ENCODE measurements at regions not wholly inside any gene's neighbourhood (a gene's known extent, or its start where the extent isn't known, plus 50 kb on each side); places are given as distances from the start of the nearest gene placed in this dataset.

- H3K4me2 ChIP-seq (ENCODE audit: low read length) = no peak overlapping the region
- no peak overlapping the region for H3K4me3 ChIP-seq (ENCODE audit: low read depth, low read length)
- H2AFZ ChIP-seq (ENCODE audit: insufficient read depth, low read length, poor library complexity) = no peak overlapping the region
- H3K14ac ChIP-seq (ENCODE audit: low read length) = no peak overlapping the region
- no peaks in the 10 kb centered on the region for H3K9me3 ChIP-seq (ENCODE audit: insufficient read depth, low read depth, low read length)
- no peak overlapping the region for H4K12ac ChIP-seq (ENCODE audit: low read depth, low read length)
- H3K79me1 ChIP-seq (ENCODE audit: low read length) = peaks cover 5% of the 10 kb centered on the region
- peaks cover 4% of the 10 kb centered on the region in 2 experiments for H3K4me1 ChIP-seq (ENCODE audit: control insufficient read depth in 1 of 2, insufficient read depth in 2 of 2, low read length in 2 of 2)
- no peak overlapping the region for H3K18ac ChIP-seq (ENCODE audit: low read length)
- no CpG with 5 or more reads among the region's 7 CpGs for WGBS (ENCODE audit: extremely low coverage, insufficient coverage, insufficient read length)
- peak overlapping the region; percentile 77 for H2BK12ac ChIP-seq (ENCODE audit: low read length)
- H2AK5ac ChIP-seq (ENCODE audit: low read length) = no peak overlapping the region
- no peaks in the 10 kb centered on the region for H3K36me3 ChIP-seq (ENCODE audit: control insufficient read depth in 1 of 2, insufficient read depth in 2 of 2, low read length in 2 of 2)
- peak overlapping the region; percentile 44 for H2BK5ac ChIP-seq (ENCODE audit: low read depth, low read length, poor library complexity)
- no peaks in the 10 kb centered on the region for H3K27me3 ChIP-seq (ENCODE audit: insufficient read depth, low read length)
- no peak overlapping the region for H3K9ac ChIP-seq (ENCODE audit: low read length)
- peak overlapping the region; percentile 76 for H4K91ac ChIP-seq (ENCODE audit: low read depth, low read length)
- peak overlapping the region; percentile 33 for H2BK120ac ChIP-seq (ENCODE audit: insufficient read depth, low read length, poor library complexity)
- H4K8ac ChIP-seq (ENCODE audit: low read depth, low read length) = no peak overlapping the region
- no peak overlapping the region for H3K27ac ChIP-seq (ENCODE audit: low read depth, low read length)
- no peak overlapping the region for H3K4ac ChIP-seq (ENCODE audit: low read depth, low read length)
- no peak for DNase-seq
- no peak overlapping the region for H3K23ac ChIP-seq (ENCODE audit: low read length)
- no peaks in the 10 kb centered on the region for H3K79me2 ChIP-seq (ENCODE audit: control insufficient read depth, insufficient read depth, low read length, poor library complexity)
These were observed 701.3 kb downstream of the TNS3 start for GRCh38 chr7:46880508-46881196.

- H3K4me1 ChIP-seq (ENCODE audit: control insufficient read depth in 1 of 2, insufficient read depth in 2 of 2, low read length in 2 of 2) = peaks cover 4% of the 10 kb centered on the region in 2 experiments
- H3K14ac ChIP-seq (ENCODE audit: low read length) = no peak overlapping the region
- H3K79me2 ChIP-seq (ENCODE audit: control insufficient read depth, insufficient read depth, low read length, poor library complexity) = no peaks in the 10 kb centered on the region
- H4K8ac ChIP-seq (ENCODE audit: low read depth, low read length) = no peak overlapping the region
- H3K4me2 ChIP-seq (ENCODE audit: low read length) = no peak overlapping the region
- no peak overlapping the region for H3K4me3 ChIP-seq (ENCODE audit: low read depth, low read length)
- H2BK120ac ChIP-seq (ENCODE audit: insufficient read depth, low read length, poor library complexity) = no peak overlapping the region
- no peak overlapping the region for H4K12ac ChIP-seq (ENCODE audit: low read depth, low read length)
- H3K79me1 ChIP-seq (ENCODE audit: low read length) = peaks cover 3% of the 10 kb centered on the region
- DNase-seq = no peak
- no peak overlapping the region for H3K4ac ChIP-seq (ENCODE audit: low read depth, low read length)
- no peak overlapping the region for H2BK5ac ChIP-seq (ENCODE audit: low read depth, low read length, poor library complexity)
- H3K9me3 ChIP-seq (ENCODE audit: insufficient read depth, low read depth, low read length) = no peaks in the 10 kb centered on the region
- WGBS (ENCODE audit: extremely low coverage, insufficient coverage, insufficient read length) = no CpG with 5 or more reads among the region's 2 CpGs
- H3K9ac ChIP-seq (ENCODE audit: low read length) = no peak overlapping the region
- H3K36me3 ChIP-seq (ENCODE audit: control insufficient read depth in 1 of 2, insufficient read depth in 2 of 2, low read length in 2 of 2) = no peaks in the 10 kb centered on the region
- no peak overlapping the region for H2BK12ac ChIP-seq (ENCODE audit: low read length)
- no peak overlapping the region for H3K23ac ChIP-seq (ENCODE audit: low read length)
- H2AK5ac ChIP-seq (ENCODE audit: low read length) = no peak overlapping the region
- no peaks in the 10 kb centered on the region for H3K27me3 ChIP-seq (ENCODE audit: insufficient read depth, low read length)
- no peak overlapping the region for H3K27ac ChIP-seq (ENCODE audit: low read depth, low read length)
- H4K91ac ChIP-seq (ENCODE audit: low read depth, low read length) = no peak overlapping the region
- H2AFZ ChIP-seq (ENCODE audit: insufficient read depth, low read length, poor library complexity) = no peak overlapping the region
- no peak overlapping the region for H3K18ac ChIP-seq (ENCODE audit: low read length)
These were observed 702.1 kb downstream of the TNS3 start for GRCh38 chr7:46879783-46880182.

- H3K27me3 ChIP-seq (ENCODE audit: insufficient read depth, low read length) = no peaks in the 10 kb centered on the region
- no peak overlapping the region for H3K4ac ChIP-seq (ENCODE audit: low read depth, low read length)
- H3K4me1 ChIP-seq (ENCODE audit: control insufficient read depth in 1 of 2, insufficient read depth in 2 of 2, low read length in 2 of 2) = peaks cover 0 to 3% of the 10 kb centered on the region in 2 experiments
- H3K18ac ChIP-seq (ENCODE audit: low read length) = peak overlapping the region; percentile 51
- no peak overlapping the region for H2BK12ac ChIP-seq (ENCODE audit: low read length)
- no peak overlapping the region for H4K91ac ChIP-seq (ENCODE audit: low read depth, low read length)
- H4K8ac ChIP-seq (ENCODE audit: low read depth, low read length) = no peak overlapping the region
- H3K27ac ChIP-seq (ENCODE audit: low read depth, low read length) = no peak overlapping the region
- H3K36me3 ChIP-seq (ENCODE audit: control insufficient read depth in 1 of 2, insufficient read depth in 2 of 2, low read length in 2 of 2) = no peaks in the 10 kb centered on the region
- H2BK5ac ChIP-seq (ENCODE audit: low read depth, low read length, poor library complexity) = no peak overlapping the region
- no peak overlapping the region for H3K4me2 ChIP-seq (ENCODE audit: low read length)
- H2BK120ac ChIP-seq (ENCODE audit: insufficient read depth, low read length, poor library complexity) = no peak overlapping the region
- no peaks in the 10 kb centered on the region for H3K79me1 ChIP-seq (ENCODE audit: low read length)
- H2AK5ac ChIP-seq (ENCODE audit: low read length) = no peak overlapping the region
- no peak overlapping the region for H3K14ac ChIP-seq (ENCODE audit: low read length)
- WGBS (ENCODE audit: extremely low coverage, insufficient coverage, insufficient read length) = no CpG with 5 or more reads among the region's 4 CpGs
- no peak overlapping the region for H3K23ac ChIP-seq (ENCODE audit: low read length)
- no peaks in the 10 kb centered on the region for H3K79me2 ChIP-seq (ENCODE audit: control insufficient read depth, insufficient read depth, low read length, poor library complexity)
- no peak overlapping the region for H3K9ac ChIP-seq (ENCODE audit: low read length)
- DNase-seq = peak; percentile 63 to 72
- H3K9me3 ChIP-seq (ENCODE audit: insufficient read depth, low read depth, low read length) = no peaks in the 10 kb centered on the region
- H3K4me3 ChIP-seq (ENCODE audit: low read depth, low read length) = no peak overlapping the region
- H2AFZ ChIP-seq (ENCODE audit: insufficient read depth, low read length, poor library complexity) = no peak overlapping the region
- H4K12ac ChIP-seq (ENCODE audit: low read depth, low read length) = no peak overlapping the region
These were observed 710.4 kb downstream of the TNS3 start for GRCh38 chr7:46871516-46871915.

GRCh38 chr7:46864716-46865115, 717.2 kb downstream of the TNS3 start:
- Histone ChIP-seq H3K4ac (ENCODE audit: low read depth, low read length) (no peak overlapping the region), H2AK5ac (ENCODE audit: low read length) (no peak overlapping the region), H3K4me3 (ENCODE audit: low read depth, low read length) (no peak overlapping the region), H2BK12ac (ENCODE audit: low read length) (no peak overlapping the region), H2BK120ac (ENCODE audit: insufficient read depth, low read length, poor library complexity) (no peak overlapping the region), H4K91ac (ENCODE audit: low read depth, low read length) (no peak overlapping the region), H2BK5ac (ENCODE audit: low read depth, low read length, poor library complexity) (no peak overlapping the region), H4K8ac (ENCODE audit: low read depth, low read length) (no peak overlapping the region), H3K14ac (ENCODE audit: low read length) (no peak overlapping the region), H3K9ac (ENCODE audit: low read length) (no peak overlapping the region), H3K27me3 (ENCODE audit: insufficient read depth, low read length) (no peaks in the 10 kb centered on the region), H4K12ac (ENCODE audit: low read depth, low read length) (no peak overlapping the region), H3K4me1 (ENCODE audit: control insufficient read depth in 1 of 2, insufficient read depth in 2 of 2, low read length in 2 of 2) (no peaks in the 10 kb centered on the region), H3K18ac (ENCODE audit: low read length) (no peak overlapping the region), H2AFZ (ENCODE audit: insufficient read depth, low read length, poor library complexity) (no peak overlapping the region), H3K27ac (ENCODE audit: low read depth, low read length) (no peak overlapping the region), H3K9me3 (ENCODE audit: insufficient read depth, low read depth, low read length) (peaks cover 1% of the 10 kb centered on the region), H3K4me2 (ENCODE audit: low read length) (no peak overlapping the region), H3K79me1 (ENCODE audit: low read length) (no peaks in the 10 kb centered on the region), H3K36me3 (ENCODE audit: control insufficient read depth in 1 of 2, insufficient read depth in 2 of 2, low read length in 2 of 2) (no peaks in the 10 kb centered on the region), H3K23ac (ENCODE audit: low read length) (no peak overlapping the region), H3K79me2 (ENCODE audit: control insufficient read depth, insufficient read depth, low read length, poor library complexity) (no peaks in the 10 kb centered on the region)
- DNase-seq = no peak
- WGBS (ENCODE audit: extremely low coverage, insufficient coverage, insufficient read length) = no CpG with 5 or more reads among the region's 4 CpGs
